Activated CD8-positive, alpha-beta T cell treated with anti-CD3 and anti-CD28 coated beads for 36 hours (primary cell): ENCODE measurements at regions not wholly inside any gene's neighbourhood (a gene's known extent, or its start where the extent isn't known, plus 50 kb on each side); places are given as distances from the start of the nearest gene placed in this dataset.

Source experiments
- ATAC-seq: fragments of 200-7000 bp; cut with Tn5 transposase; one replicate; pipeline ENCODE4 v1.10.0; 2021; ENCODE audit warnings: mild to moderate bottlenecking, moderate library complexity
- CTCF ChIA-PET: fragments of 350-600 bp; sonication (Branson Sonifier 250); formaldehyde crosslinking; loops from one replicate; lab custom pipeline; 2021; ENCODE audit warnings: antibody characterized with exemption; lab: Charles Lee
- POLR2A ChIA-PET: fragments of 350-600 bp; sonication (Branson Sonifier 250); formaldehyde crosslinking; loops from one replicate; lab custom pipeline; 2021; ENCODE audit warnings: antibody characterized with exemption; lab: Charles Lee
- DNase-seq: peaks from one replicate; pipeline ENCODE4 v3.0.0-alpha.2; 2020
- H3K27ac Mint-ChIP-seq: one replicate; pipeline ENCODE4 v1.8.0; 2021; ENCODE audit warnings: mild to moderate bottlenecking, mixed read lengths
- H3K27me3 Mint-ChIP-seq: one replicate; pipeline ENCODE4 v1.8.0; 2021; ENCODE audit warnings: mixed read lengths
- H3K36me3 Mint-ChIP-seq: one replicate; pipeline ENCODE4 v1.8.0; 2021; ENCODE audit warnings: low read depth, mixed read lengths
- H3K4me1 Mint-ChIP-seq: one replicate; pipeline ENCODE4 v1.8.0; 2021; ENCODE audit warnings: low read depth, mixed read lengths
- H3K4me3 Mint-ChIP-seq: one replicate; pipeline ENCODE4 v1.8.0; 2021; ENCODE audit warnings: mild to moderate bottlenecking, moderate library complexity, mixed read lengths
- H3K9me3 Mint-ChIP-seq: one replicate; pipeline ENCODE4 v1.8.0; 2021; ENCODE audit warnings: mixed read lengths
- CTCF ChIP-seq: fragments of 200-600 bp; IDR thresholded peaks from one replicate; pipeline ENCODE4 v1.8.0; 2022; ENCODE audit warnings: antibody characterized with exemption, mild to moderate bottlenecking
- intact Hi-C: fragments of 100-400 bp; cut with micrococcal nuclease; formaldehyde crosslinking; loops from one replicate; pipeline ENCODE4 v1.10.0; 2022

DNA sequence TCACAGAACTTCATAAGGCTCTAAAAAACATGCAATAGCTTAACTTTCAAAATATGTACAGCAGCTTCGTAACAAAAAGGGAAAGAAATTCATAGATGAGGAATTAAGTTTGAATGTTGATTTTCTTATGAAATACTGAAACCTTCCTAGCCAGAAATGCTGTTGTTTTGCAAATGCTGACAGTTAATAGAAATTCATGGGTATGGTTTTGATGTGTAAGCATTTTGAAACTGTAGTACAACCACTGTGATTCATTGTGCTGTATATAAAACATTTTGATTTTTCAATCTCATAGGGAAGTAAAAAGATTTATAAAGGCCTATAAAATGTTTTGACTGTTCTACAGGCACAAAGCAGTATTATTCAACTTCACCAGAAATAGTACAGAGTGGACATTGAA lies 228.4 kb upstream of the EYS start:
- Mint-ChIP-seq H3K4me1 (no peaks in the 10 kb centered on the region), H3K36me3 (no peaks in the 10 kb centered on the region), H3K27ac (no peak overlapping the region), H3K27me3 (no peaks in the 10 kb centered on the region), H3K9me3 (peaks cover 3% of the 10 kb centered on the region), H3K4me3 (no peak overlapping the region)
- ATAC-seq, result no peak
- POLR2A ChIA-PET, result no interaction called here
- DNase-seq, result no peak
- intact Hi-C loops, result no loop called here
- CTCF ChIA-PET, result no interaction called here
- no peak for TF ChIP-seq CTCF

GRCh38 chr6:65933390-65933789 lies 226.4 kb upstream of the EYS start:
- intact Hi-C loops, result no loop called here
- POLR2A ChIA-PET, result no interaction called here
- Mint-ChIP-seq H3K27me3 (no peaks in the 10 kb centered on the region), H3K4me3 (no peak overlapping the region), H3K4me1 (no peaks in the 10 kb centered on the region), H3K27ac (no peak overlapping the region), H3K36me3 (no peaks in the 10 kb centered on the region), H3K9me3 (peaks cover 3% of the 10 kb centered on the region)
- CTCF ChIA-PET, result no interaction called here
- ATAC-seq (no peak), DNase-seq (no peak)
- TF ChIP-seq CTCF, result no peak

DNA sequence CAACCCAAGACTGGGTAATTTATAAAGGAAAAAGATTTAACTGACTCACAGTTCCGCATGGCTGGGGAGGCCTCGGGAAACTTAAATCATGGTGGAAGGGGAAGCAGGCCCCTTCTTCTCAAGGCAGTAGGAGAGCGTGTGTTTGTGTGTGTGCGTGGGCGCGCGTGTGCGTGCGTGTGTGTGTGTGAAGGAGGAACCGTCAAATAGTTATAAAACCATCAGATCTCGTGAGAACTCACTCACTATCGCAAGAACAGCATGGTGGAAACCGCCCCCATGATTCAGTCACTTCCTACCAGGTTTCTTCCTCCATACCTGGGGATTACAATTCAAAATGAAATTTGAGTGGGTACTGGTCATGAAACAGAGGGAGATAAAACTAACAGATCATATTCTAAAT lies 220.1 kb upstream of the EYS start:
- Mint-ChIP-seq H3K27me3 (no peaks in the 10 kb centered on the region), H3K36me3 (no peaks in the 10 kb centered on the region), H3K9me3 (peaks cover 10% of the 10 kb centered on the region), H3K27ac (no peak overlapping the region), H3K4me3 (no peak overlapping the region), H3K4me1 (no peaks in the 10 kb centered on the region)
- POLR2A ChIA-PET, result no interaction called here
- CTCF ChIA-PET, result no interaction called here
- no peak for ATAC-seq
- TF ChIP-seq CTCF, result no peak
- no peak for DNase-seq
- intact Hi-C loops, result no loop called here

GRCh38 chr6:65924411-65924810 lies 217.4 kb upstream of the EYS start:
- Mint-ChIP-seq H3K4me3 (no peak overlapping the region), H3K27me3 (no peaks in the 10 kb centered on the region), H3K36me3 (no peaks in the 10 kb centered on the region), H3K4me1 (no peaks in the 10 kb centered on the region), H3K27ac (no peak overlapping the region), H3K9me3 (peaks cover 11% of the 10 kb centered on the region)
- ChIA-PET CTCF (no interaction called here), POLR2A (no interaction called here)
- no peak for TF ChIP-seq CTCF
- DNase-seq (no peak), ATAC-seq (no peak)
- intact Hi-C loops, result no loop called here

- H3K36me3 Mint-ChIP-seq, result no peaks in the 10 kb centered on the region
- no peak for ATAC-seq
- H3K27me3 Mint-ChIP-seq, result no peaks in the 10 kb centered on the region
- TF ChIP-seq CTCF, result no peak
- POLR2A ChIA-PET, result no interaction called here
- CTCF ChIA-PET, result no interaction called here
- H3K4me1 Mint-ChIP-seq, result no peaks in the 10 kb centered on the region
- no peak for DNase-seq
- peaks cover 8% of the 10 kb centered on the region for H3K9me3 Mint-ChIP-seq
- H3K27ac Mint-ChIP-seq, result no peak overlapping the region
- intact Hi-C loops, result no loop called here
- no peak overlapping the region for H3K4me3 Mint-ChIP-seq
Measured at GRCh38 chr6:65922049-65922448, 215.0 kb upstream of the EYS start.
